ENCODE measurements at regions not wholly inside any gene's neighbourhood (a gene's known extent, or its start where the extent isn't known, plus 50 kb on each side); places are given as distances from the start of the nearest gene placed in this dataset.

DNA sequence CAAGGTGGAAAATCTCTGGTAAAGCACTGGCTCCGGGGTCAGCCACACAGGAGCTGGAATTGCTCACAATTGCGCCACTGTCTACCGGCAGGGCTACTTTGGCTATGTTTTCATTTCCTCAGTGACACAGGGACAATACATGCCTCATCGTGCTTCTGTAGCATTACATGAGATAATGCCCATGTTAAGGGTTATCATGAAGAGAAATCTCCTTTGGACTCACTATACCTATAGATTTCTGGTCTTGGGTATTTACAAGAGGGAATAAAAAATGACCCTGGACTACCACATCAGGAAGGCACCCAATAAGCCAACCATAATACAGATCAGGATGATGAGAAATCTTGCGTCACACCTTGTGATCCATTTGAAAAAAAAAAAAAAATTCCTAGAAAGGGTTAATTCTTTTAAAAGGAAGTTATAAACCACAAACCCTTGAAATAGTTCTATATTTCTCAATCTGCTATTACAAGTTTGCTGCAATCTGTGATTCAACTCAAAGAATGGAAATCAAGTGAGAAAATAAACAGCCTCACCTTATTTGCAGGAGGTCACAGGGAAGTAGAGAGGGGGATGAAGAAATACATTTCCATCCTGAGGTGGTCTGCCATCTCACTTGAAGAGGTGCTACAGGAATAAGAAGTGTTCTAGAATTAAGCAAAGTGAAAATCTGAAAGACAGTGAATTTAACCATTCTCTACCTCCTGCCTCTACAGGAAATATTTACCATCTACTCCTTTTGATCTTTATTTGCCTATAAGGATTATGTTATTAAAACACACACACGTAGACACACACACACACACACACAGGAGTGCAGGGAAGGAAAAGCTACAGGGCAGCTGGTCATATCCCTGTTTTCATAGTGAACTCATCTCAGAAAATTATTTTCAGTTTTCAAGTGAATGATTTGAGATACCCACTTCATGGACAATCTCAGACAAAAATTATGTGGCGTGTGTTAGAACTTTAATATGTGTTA is 231.3 kb upstream of the CELF2 start:
- no CpG with 5 or more reads among the region's 7 CpGs for WGBS (ENCODE audit: insufficient coverage, insufficient read length)
- DNase-seq (ENCODE audit: low read depth, low spot score): no peak
- no peak overlapping the region for H3K27ac ChIP-seq (ENCODE audit: low read length)
- H3K4me1 ChIP-seq (ENCODE audit: control insufficient read depth, insufficient read depth, low read length): no peaks in the 10 kb centered on the region; the same call in 1 of the 2 replicates
- H3K9me3 ChIP-seq (ENCODE audit: control insufficient read depth, insufficient read depth, low read length): no peaks in the 10 kb centered on the region
- no peak overlapping the region for H3K4me3 ChIP-seq (ENCODE audit: low read length)
- H3K27me3 ChIP-seq (ENCODE audit: control insufficient read depth, insufficient read depth, low read length): no peaks in the 10 kb centered on the region; the same call in 1 of the 2 replicates
- H3K36me3 ChIP-seq (ENCODE audit: control insufficient read depth, insufficient read depth, low read length): no peaks in the 10 kb centered on the region

- no peaks in the 10 kb centered on the region; the same call in 1 of the 2 replicates for H3K4me1 ChIP-seq (ENCODE audit: control insufficient read depth, insufficient read depth, low read length)
- no peaks in the 10 kb centered on the region; the same call in 1 of the 2 replicates for H3K27me3 ChIP-seq (ENCODE audit: control insufficient read depth, insufficient read depth, low read length)
- H3K27ac ChIP-seq (ENCODE audit: low read length): no peak overlapping the region
- no peaks in the 10 kb centered on the region for H3K9me3 ChIP-seq (ENCODE audit: control insufficient read depth, insufficient read depth, low read length)
- no peak overlapping the region for H3K4me3 ChIP-seq (ENCODE audit: low read length)
- no CpG with 5 or more reads among the region's 4 CpGs for WGBS (ENCODE audit: insufficient coverage, insufficient read length)
- DNase-seq (ENCODE audit: low read depth, low spot score): no peak
- no peaks in the 10 kb centered on the region for H3K36me3 ChIP-seq (ENCODE audit: control insufficient read depth, insufficient read depth, low read length)
Measured at GRCh38 chr10:10787586-10787985, 230.1 kb upstream of the CELF2 start.

DNA sequence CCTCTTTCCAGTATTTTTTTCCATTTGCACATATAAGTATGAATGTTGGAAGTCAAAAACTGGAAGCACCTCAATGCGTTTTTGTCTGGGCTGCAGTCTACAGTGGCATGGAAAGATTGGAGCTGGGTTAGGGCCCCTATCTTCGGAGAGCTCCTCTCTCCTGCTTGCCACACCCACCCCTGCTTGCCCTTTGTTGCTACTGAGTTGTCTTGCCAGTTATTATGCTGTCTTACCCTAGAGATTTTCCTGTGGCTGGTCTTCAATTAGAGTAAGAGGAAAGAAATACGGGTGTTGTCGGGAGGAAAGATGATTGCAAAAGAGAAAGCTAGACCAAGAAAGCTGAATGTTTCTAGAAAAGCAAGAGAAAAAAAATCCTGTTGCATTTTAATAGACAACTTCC is 228.9 kb upstream of the CELF2 start:
- Histone ChIP-seq H3K27me3 (ENCODE audit: control insufficient read depth, insufficient read depth, low read length) (no peaks in the 10 kb centered on the region; the same call in 1 of the 2 replicates), H3K27ac (ENCODE audit: low read length) (no peak overlapping the region), H3K36me3 (ENCODE audit: control insufficient read depth, insufficient read depth, low read length) (no peaks in the 10 kb centered on the region), H3K4me1 (ENCODE audit: control insufficient read depth, insufficient read depth, low read length) (no peaks in the 10 kb centered on the region; the same call in 1 of the 2 replicates), H3K9me3 (ENCODE audit: control insufficient read depth, insufficient read depth, low read length) (no peaks in the 10 kb centered on the region), H3K4me3 (ENCODE audit: low read length) (no peak overlapping the region)
- no peak for DNase-seq (ENCODE audit: low read depth, low spot score)
- WGBS (ENCODE audit: insufficient coverage, insufficient read length): 100% methylated on average over 2 of the region's 4 CpGs

- H3K9me3 ChIP-seq (ENCODE audit: control insufficient read depth, insufficient read depth, low read length): no peaks in the 10 kb centered on the region
- H3K4me1 ChIP-seq (ENCODE audit: control insufficient read depth, insufficient read depth, low read length): peaks cover 4% of the 10 kb centered on the region; the same call in 1 of the 2 replicates
- no peak for DNase-seq (ENCODE audit: low read depth, low spot score)
- no CpG with 5 or more reads among the region's 3 CpGs for WGBS (ENCODE audit: insufficient coverage, insufficient read length)
- H3K4me3 ChIP-seq (ENCODE audit: low read length): no peak overlapping the region
- H3K36me3 ChIP-seq (ENCODE audit: control insufficient read depth, insufficient read depth, low read length): no peaks in the 10 kb centered on the region
- H3K27me3 ChIP-seq (ENCODE audit: control insufficient read depth, insufficient read depth, low read length): no peaks in the 10 kb centered on the region; the same call in 1 of the 2 replicates
- H3K27ac ChIP-seq (ENCODE audit: low read length): no peak overlapping the region
Measured at GRCh38 chr10:10791869-10792268, 225.8 kb upstream of the CELF2 start.

DNA sequence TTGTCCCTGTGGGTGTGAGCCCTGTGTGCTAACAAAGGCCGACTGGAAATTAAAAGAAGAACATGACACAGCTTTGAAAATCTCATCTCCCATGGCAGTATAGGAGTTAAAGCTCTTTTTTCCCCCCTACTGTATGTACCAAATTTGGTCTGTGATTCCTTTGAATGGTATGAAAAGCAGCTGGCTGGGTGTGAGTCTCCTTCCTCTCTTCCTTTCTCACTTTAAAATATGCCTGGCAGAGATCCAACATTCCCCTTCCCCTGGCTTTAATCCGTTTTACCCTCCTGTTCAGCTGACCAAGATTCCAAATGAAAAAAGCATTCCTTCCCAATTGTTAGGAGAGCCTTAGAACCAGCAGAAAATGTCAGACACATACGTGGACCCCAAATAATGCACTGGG is 225.0 kb upstream of the CELF2 start:
- no peaks in the 10 kb centered on the region for H3K9me3 ChIP-seq (ENCODE audit: control insufficient read depth, insufficient read depth, low read length)
- DNase-seq (ENCODE audit: low read depth, low spot score): no peak
- H3K4me1 ChIP-seq (ENCODE audit: control insufficient read depth, insufficient read depth, low read length): peaks cover 6% of the 10 kb centered on the region
- H3K27me3 ChIP-seq (ENCODE audit: control insufficient read depth, insufficient read depth, low read length): peaks cover 2% of the 10 kb centered on the region; the same call in 1 of the 2 replicates
- H3K27ac ChIP-seq (ENCODE audit: low read length): no peak overlapping the region
- H3K36me3 ChIP-seq (ENCODE audit: control insufficient read depth, insufficient read depth, low read length): no peaks in the 10 kb centered on the region
- no CpG with 5 or more reads among the region's 3 CpGs for WGBS (ENCODE audit: insufficient coverage, insufficient read length)
- H3K4me3 ChIP-seq (ENCODE audit: low read length): no peak overlapping the region

DNA sequence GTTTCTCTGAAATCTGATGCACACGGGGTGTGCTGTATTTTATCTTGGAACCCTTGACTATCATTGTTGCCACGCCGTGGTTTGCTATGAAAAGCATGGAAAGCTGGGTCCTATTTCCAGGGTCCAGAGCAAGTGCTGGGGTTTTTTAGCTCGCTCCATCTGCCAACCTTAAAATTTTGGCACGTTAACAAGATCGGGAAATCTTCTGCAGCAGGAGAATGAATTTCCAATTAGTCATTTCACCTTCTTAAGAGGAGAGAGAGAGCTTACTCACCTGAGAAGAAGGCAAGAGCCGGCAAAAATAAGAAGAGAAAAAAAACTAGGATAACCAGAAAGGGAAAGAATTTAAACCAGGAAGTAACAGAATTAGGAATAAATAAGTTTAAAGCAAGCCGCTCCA is 223.6 kb upstream of the CELF2 start:
- Histone ChIP-seq H3K9me3 (ENCODE audit: control insufficient read depth, insufficient read depth, low read length) (no peaks in the 10 kb centered on the region), H3K27me3 (ENCODE audit: control insufficient read depth, insufficient read depth, low read length) (0 out of 2 replicates have a peak, but pooled peaks cover 2% of the 10 kb centered on the region), H3K4me1 (ENCODE audit: control insufficient read depth, insufficient read depth, low read length) (peaks cover 7% of the 10 kb centered on the region), H3K27ac (ENCODE audit: low read length) (no peak overlapping the region), H3K4me3 (ENCODE audit: low read length) (no peak overlapping the region), H3K36me3 (ENCODE audit: control insufficient read depth, insufficient read depth, low read length) (no peaks in the 10 kb centered on the region)
- no CpG with 5 or more reads among the region's 8 CpGs for WGBS (ENCODE audit: insufficient coverage, insufficient read length)
- no peak for DNase-seq (ENCODE audit: low read depth, low spot score)

DNA sequence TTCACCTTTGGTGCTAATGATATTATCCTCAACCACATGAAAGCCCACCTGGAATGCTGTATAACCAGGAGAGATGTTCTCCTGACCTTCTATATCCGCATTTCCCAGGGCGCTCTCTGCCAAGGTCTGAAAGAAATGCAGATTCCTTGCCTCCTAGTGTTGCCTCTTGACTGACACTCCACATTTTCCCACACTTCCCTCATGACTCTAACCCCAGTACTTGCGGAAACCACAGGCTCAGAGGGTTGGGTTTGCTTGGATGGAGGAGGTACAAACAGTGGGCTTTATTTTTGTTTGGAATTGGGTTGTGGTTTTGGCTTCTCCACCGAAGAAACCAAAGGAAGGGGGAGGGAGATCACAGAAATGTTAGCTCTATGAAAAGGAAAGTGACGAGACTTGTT is 222.9 kb upstream of the CELF2 start:
- Histone ChIP-seq H3K27me3 (ENCODE audit: control insufficient read depth, insufficient read depth, low read length) (0 out of 2 replicates have a peak, but pooled peaks cover 2% of the 10 kb centered on the region), H3K4me1 (ENCODE audit: control insufficient read depth, insufficient read depth, low read length) (peaks cover 7% of the 10 kb centered on the region), H3K9me3 (ENCODE audit: control insufficient read depth, insufficient read depth, low read length) (no peaks in the 10 kb centered on the region), H3K27ac (ENCODE audit: low read length) (no peak overlapping the region), H3K4me3 (ENCODE audit: low read length) (no peak overlapping the region), H3K36me3 (ENCODE audit: control insufficient read depth, insufficient read depth, low read length) (no peaks in the 10 kb centered on the region)
- no peak for DNase-seq (ENCODE audit: low read depth, low spot score)
- WGBS (ENCODE audit: insufficient coverage, insufficient read length): no CpG with 5 or more reads among the region's 5 CpGs

- no peak for DNase-seq (ENCODE audit: low read depth, low spot score)
- no peak overlapping the region for H3K4me3 ChIP-seq (ENCODE audit: low read length)
- peaks cover 7% of the 10 kb centered on the region for H3K4me1 ChIP-seq (ENCODE audit: control insufficient read depth, insufficient read depth, low read length)
- no peak overlapping the region for H3K27ac ChIP-seq (ENCODE audit: low read length)
- no peaks in the 10 kb centered on the region for H3K36me3 ChIP-seq (ENCODE audit: control insufficient read depth, insufficient read depth, low read length)
- 0 out of 2 replicates have a peak, but pooled peaks cover 2% of the 10 kb centered on the region for H3K27me3 ChIP-seq (ENCODE audit: control insufficient read depth, insufficient read depth, low read length)
- no CpG with 5 or more reads among the region's 8 CpGs for WGBS (ENCODE audit: insufficient coverage, insufficient read length)
- no peaks in the 10 kb centered on the region for H3K9me3 ChIP-seq (ENCODE audit: control insufficient read depth, insufficient read depth, low read length)
Measured at GRCh38 chr10:10796061-10796773, 221.5 kb upstream of the CELF2 start.

DNA sequence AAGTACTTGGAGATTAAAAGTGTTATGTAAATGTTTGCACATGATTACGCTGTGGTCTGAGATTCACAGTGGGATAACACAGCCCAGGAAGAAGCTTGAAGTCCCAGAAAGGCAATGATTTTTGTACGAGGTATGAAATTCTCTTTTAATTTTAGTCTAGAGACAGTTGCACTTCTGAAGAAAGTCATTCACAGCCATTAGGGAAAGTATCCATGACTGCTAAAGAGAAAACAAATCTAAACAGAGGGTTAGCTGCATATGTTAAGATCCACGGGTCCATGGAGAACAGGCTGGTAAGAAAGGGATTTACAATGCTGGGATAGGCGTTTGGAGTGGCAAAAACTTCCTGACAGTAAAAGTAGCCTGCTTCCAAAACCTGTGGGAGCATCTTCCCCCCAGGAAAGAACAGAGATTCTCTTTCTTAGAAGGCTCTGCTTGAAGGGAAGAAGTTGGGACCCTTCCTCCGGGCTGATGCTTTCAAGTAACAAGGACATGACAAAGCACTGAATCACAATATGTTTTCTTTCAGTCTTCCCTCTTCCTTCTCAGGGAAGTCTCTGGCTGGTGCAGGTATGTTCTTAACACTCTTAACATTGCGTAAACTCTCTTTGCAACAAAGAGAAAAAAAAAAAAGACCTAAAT is 220.8 kb upstream of the CELF2 start:
- Histone ChIP-seq H3K27ac (ENCODE audit: low read length) (no peak overlapping the region), H3K27me3 (ENCODE audit: control insufficient read depth, insufficient read depth, low read length) (0 out of 2 replicates have a peak, but pooled peaks cover 2% of the 10 kb centered on the region), H3K4me3 (ENCODE audit: low read length) (no peak overlapping the region), H3K4me1 (ENCODE audit: control insufficient read depth, insufficient read depth, low read length) (peaks cover 7% of the 10 kb centered on the region), H3K36me3 (ENCODE audit: control insufficient read depth, insufficient read depth, low read length) (no peaks in the 10 kb centered on the region), H3K9me3 (ENCODE audit: control insufficient read depth, insufficient read depth, low read length) (no peaks in the 10 kb centered on the region)
- no peak for DNase-seq (ENCODE audit: low read depth, low spot score)
- WGBS (ENCODE audit: insufficient coverage, insufficient read length): no CpG with 5 or more reads among the region's 6 CpGs

DNA sequence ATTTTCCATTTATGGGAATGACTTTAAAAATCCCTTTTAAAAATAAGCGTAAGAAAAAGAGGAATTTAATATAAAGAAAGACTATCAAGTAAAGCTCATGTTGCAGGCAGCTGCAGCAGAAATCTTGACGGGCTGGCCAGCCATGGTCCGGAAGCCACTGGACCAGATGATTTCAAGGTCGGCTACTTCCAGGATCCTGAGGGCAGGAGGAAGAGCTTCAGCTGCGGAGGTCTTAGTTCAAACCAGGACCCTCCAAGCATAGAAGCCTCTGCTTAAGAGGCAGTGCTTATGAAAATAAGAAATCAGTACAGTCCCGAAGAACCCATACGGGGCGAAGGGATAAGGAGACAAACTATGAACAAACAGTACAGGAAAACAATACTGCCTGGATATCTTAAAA is 220.2 kb upstream of the CELF2 start:
- H3K9me3 ChIP-seq (ENCODE audit: control insufficient read depth, insufficient read depth, low read length): no peaks in the 10 kb centered on the region

More for the DNA sequence above, 220.2 kb upstream of the CELF2 start:
- Histone ChIP-seq H3K27ac (ENCODE audit: low read length) (no peak overlapping the region), H3K36me3 (ENCODE audit: control insufficient read depth, insufficient read depth, low read length) (no peaks in the 10 kb centered on the region), H3K4me1 (ENCODE audit: control insufficient read depth, insufficient read depth, low read length) (peaks cover 7% of the 10 kb centered on the region), H3K27me3 (ENCODE audit: control insufficient read depth, insufficient read depth, low read length) (0 out of 2 replicates have a peak, but pooled peaks cover 2% of the 10 kb centered on the region), H3K4me3 (ENCODE audit: low read length) (no peak overlapping the region)
- no CpG with 5 or more reads among the region's 8 CpGs for WGBS (ENCODE audit: insufficient coverage, insufficient read length)
- no peak for DNase-seq (ENCODE audit: low read depth, low spot score)

Measured in iPS DF 6.9 (cell line).